ENCODE measurements at regions not wholly inside any gene's neighbourhood (a gene's known extent, or its start where the extent isn't known, plus 50 kb on each side); places are given as distances from the start of the nearest gene placed in this dataset.

DNA sequence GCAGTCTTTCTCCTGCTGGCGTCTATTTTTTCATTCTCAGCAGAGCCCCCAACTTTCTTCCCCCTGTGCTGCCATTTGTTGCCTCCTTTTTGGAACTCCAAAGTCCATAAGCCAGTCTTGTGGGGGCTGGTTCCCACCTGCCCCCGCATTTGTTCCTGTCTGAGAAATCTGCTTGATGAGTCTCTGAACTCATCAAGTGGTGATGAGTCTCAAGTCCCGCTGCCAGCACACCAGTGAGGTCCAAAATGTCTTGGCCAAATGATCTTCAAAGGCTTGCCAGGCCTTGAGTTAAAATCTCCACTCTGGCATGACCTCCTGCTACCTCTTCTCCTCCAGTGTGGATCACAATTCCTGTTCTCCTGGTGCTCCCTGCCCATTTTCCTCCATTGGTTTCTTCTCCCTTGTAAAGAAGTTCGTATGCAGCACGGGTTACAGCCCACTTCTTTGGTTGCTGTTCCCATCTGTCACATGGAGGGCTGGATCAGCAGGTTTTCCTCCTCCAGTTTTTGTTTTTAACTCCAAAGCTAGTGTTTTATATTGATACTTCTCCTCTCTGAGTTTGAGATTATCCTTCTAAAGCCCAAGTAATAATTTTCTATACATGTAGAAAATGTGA, 72.7 kb upstream of the LIMCH1 start:
- no peak for TF ChIP-seq JUND (IDR thresholded peaks at IDR 0.05)
- TF ChIP-seq, protein P1, sequence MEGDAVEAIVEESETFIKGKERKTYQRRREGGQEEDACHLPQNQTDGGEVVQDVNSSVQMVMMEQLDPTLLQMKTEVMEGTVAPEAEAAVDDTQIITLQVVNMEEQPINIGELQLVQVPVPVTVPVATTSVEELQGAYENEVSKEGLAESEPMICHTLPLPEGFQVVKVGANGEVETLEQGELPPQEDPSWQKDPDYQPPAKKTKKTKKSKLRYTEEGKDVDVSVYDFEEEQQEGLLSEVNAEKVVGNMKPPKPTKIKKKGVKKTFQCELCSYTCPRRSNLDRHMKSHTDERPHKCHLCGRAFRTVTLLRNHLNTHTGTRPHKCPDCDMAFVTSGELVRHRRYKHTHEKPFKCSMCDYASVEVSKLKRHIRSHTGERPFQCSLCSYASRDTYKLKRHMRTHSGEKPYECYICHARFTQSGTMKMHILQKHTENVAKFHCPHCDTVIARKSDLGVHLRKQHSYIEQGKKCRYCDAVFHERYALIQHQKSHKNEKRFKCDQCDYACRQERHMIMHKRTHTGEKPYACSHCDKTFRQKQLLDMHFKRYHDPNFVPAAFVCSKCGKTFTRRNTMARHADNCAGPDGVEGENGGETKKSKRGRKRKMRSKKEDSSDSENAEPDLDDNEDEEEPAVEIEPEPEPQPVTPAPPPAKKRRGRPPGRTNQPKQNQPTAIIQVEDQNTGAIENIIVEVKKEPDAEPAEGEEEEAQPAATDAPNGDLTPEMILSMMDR (IDR thresholded peaks at IDR 0.05; ENCODE audit: low read depth, low read length, missing input control), result no peak
- no peak for TF ChIP-seq RAD21 (IDR thresholded peaks at IDR 0.05)
- TF ChIP-seq, protein P2, sequence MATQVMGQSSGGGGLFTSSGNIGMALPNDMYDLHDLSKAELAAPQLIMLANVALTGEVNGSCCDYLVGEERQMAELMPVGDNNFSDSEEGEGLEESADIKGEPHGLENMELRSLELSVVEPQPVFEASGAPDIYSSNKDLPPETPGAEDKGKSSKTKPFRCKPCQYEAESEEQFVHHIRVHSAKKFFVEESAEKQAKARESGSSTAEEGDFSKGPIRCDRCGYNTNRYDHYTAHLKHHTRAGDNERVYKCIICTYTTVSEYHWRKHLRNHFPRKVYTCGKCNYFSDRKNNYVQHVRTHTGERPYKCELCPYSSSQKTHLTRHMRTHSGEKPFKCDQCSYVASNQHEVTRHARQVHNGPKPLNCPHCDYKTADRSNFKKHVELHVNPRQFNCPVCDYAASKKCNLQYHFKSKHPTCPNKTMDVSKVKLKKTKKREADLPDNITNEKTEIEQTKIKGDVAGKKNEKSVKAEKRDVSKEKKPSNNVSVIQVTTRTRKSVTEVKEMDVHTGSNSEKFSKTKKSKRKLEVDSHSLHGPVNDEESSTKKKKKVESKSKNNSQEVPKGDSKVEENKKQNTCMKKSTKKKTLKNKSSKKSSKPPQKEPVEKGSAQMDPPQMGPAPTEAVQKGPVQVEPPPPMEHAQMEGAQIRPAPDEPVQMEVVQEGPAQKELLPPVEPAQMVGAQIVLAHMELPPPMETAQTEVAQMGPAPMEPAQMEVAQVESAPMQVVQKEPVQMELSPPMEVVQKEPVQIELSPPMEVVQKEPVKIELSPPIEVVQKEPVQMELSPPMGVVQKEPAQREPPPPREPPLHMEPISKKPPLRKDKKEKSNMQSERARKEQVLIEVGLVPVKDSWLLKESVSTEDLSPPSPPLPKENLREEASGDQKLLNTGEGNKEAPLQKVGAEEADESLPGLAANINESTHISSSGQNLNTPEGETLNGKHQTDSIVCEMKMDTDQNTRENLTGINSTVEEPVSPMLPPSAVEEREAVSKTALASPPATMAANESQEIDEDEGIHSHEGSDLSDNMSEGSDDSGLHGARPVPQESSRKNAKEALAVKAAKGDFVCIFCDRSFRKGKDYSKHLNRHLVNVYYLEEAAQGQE (IDR thresholded peaks at IDR 0.05), result no peak
- TF ChIP-seq, protein P3, sequence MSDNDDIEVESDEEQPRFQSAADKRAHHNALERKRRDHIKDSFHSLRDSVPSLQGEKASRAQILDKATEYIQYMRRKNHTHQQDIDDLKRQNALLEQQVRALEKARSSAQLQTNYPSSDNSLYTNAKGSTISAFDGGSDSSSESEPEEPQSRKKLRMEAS (IDR thresholded peaks at IDR 0.05), result no peak
- TF ChIP-seq, protein P4, sequence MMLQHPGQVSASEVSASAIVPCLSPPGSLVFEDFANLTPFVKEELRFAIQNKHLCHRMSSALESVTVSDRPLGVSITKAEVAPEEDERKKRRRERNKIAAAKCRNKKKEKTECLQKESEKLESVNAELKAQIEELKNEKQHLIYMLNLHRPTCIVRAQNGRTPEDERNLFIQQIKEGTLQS (IDR thresholded peaks at IDR 0.05), result no peak
- TF ChIP-seq, protein P5, sequence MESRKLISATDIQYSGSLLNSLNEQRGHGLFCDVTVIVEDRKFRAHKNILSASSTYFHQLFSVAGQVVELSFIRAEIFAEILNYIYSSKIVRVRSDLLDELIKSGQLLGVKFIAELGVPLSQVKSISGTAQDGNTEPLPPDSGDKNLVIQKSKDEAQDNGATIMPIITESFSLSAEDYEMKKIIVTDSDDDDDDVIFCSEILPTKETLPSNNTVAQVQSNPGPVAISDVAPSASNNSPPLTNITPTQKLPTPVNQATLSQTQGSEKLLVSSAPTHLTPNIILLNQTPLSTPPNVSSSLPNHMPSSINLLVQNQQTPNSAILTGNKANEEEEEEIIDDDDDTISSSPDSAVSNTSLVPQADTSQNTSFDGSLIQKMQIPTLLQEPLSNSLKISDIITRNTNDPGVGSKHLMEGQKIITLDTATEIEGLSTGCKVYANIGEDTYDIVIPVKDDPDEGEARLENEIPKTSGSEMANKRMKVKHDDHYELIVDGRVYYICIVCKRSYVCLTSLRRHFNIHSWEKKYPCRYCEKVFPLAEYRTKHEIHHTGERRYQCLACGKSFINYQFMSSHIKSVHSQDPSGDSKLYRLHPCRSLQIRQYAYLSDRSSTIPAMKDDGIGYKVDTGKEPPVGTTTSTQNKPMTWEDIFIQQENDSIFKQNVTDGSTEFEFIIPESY (IDR thresholded peaks at IDR 0.05), result no peak
- no peak for TF ChIP-seq GABPA (IDR thresholded peaks at IDR 0.05 in 1 of 2, conservative IDR thresholded peaks at IDR 0.05 in 1 of 2)
- TF ChIP-seq TAF1 (conservative IDR thresholded peaks at IDR 0.05), result no peak
